Esophagus muscularis mucosa (tissue), 4 donors: ENCODE measurements at regions not wholly inside any gene's neighbourhood (a gene's known extent, or its start where the extent isn't known, plus 50 kb on each side); places are given as distances from the start of the nearest gene placed in this dataset.
"Not testable (repeated sequence)": the region's sequence is repeated elsewhere in the genome, so short reads cannot be mapped to it uniquely, and the experiment has no call there.

Experiments used
- EP300 ChIP-seq: sonication (generic); formaldehyde crosslinking; IDR thresholded peaks from one replicate; pipeline ENCODE4 v1.6.1; 2017; ENCODE audit warnings: antibody characterized with exemption
- POLR2A ChIP-seq: fragments of 450-650 bp; IDR thresholded peaks from one replicate; pipeline ENCODE4 v1.6.1; 2017; ENCODE audit warnings: antibody characterized with exemption, moderate library complexity, mild to moderate bottlenecking, low read depth
- POLR2AphosphoS5 ChIP-seq, 2 donors: sonication (generic); formaldehyde crosslinking; IDR thresholded peaks; one replicate each; pipeline ENCODE4 v1.6.1; 2017; ENCODE audit warnings: antibody characterized with exemption in 2 of 2
- TF ChIP-seq, protein P1 (sequence below), 3 experiments: fragments of 200-600 bp in 2 of 3; fragments of 450-650 bp in 1 of 3; sonication (generic) in 2 of 3; IDR thresholded peaks; one replicate each; pipeline ENCODE4 v1.5.1; 2017 to 2019; ENCODE audit warnings: antibody characterized with exemption in 3 of 3, mild to moderate bottlenecking in 2 of 3, moderate library complexity in 1 of 3

GRCh38 chr16:88140195-88140594 lies 189.0 kb downstream of the BANP start:
- TF ChIP-seq POLR2AphosphoS5 (IDR thresholded peaks at IDR 0.05); POLR2A; EP300: not testable (repeated sequence)
- TF ChIP-seq, protein P1, sequence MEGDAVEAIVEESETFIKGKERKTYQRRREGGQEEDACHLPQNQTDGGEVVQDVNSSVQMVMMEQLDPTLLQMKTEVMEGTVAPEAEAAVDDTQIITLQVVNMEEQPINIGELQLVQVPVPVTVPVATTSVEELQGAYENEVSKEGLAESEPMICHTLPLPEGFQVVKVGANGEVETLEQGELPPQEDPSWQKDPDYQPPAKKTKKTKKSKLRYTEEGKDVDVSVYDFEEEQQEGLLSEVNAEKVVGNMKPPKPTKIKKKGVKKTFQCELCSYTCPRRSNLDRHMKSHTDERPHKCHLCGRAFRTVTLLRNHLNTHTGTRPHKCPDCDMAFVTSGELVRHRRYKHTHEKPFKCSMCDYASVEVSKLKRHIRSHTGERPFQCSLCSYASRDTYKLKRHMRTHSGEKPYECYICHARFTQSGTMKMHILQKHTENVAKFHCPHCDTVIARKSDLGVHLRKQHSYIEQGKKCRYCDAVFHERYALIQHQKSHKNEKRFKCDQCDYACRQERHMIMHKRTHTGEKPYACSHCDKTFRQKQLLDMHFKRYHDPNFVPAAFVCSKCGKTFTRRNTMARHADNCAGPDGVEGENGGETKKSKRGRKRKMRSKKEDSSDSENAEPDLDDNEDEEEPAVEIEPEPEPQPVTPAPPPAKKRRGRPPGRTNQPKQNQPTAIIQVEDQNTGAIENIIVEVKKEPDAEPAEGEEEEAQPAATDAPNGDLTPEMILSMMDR (IDR thresholded peaks at IDR 0.05): not testable (repeated sequence)
